Cardiac fibroblast (primary cell): ENCODE measurements at regions not wholly inside any gene's neighbourhood (a gene's known extent, or its start where the extent isn't known, plus 50 kb on each side); places are given as distances from the start of the nearest gene placed in this dataset.
"Not testable (repeated sequence)": the region's sequence is repeated elsewhere in the genome, so short reads cannot be mapped to it uniquely, and the experiment has no call there.

Source experiments
- DNase-seq, 2 donors: peaks; one replicate each; pipeline versions ENCODE4 v3.0.0 to v3.0.0-alpha.2; 2010; ENCODE audit warnings: low read depth in 2 of 2
- H3K4me3 ChIP-seq, 2 donors: replicated peaks in 1 of 2; 1 replicate in 1 of 2; 2 replicates in 1 of 2; pipeline ENCODE4 v1.5.1; 2011; ENCODE audit warnings: low read depth in 2 of 2, low read length in 2 of 2, mild to moderate bottlenecking in 2 of 2, moderate library complexity in 1 of 2
- TF ChIP-seq, protein P1 (sequence below): IDR thresholded peaks from one replicate; pipeline ENCODE4 v1.5.1; 2011; ENCODE audit warnings: low read depth, mild to moderate bottlenecking, low read length, inconsistent platforms

- TF ChIP-seq, protein P1, sequence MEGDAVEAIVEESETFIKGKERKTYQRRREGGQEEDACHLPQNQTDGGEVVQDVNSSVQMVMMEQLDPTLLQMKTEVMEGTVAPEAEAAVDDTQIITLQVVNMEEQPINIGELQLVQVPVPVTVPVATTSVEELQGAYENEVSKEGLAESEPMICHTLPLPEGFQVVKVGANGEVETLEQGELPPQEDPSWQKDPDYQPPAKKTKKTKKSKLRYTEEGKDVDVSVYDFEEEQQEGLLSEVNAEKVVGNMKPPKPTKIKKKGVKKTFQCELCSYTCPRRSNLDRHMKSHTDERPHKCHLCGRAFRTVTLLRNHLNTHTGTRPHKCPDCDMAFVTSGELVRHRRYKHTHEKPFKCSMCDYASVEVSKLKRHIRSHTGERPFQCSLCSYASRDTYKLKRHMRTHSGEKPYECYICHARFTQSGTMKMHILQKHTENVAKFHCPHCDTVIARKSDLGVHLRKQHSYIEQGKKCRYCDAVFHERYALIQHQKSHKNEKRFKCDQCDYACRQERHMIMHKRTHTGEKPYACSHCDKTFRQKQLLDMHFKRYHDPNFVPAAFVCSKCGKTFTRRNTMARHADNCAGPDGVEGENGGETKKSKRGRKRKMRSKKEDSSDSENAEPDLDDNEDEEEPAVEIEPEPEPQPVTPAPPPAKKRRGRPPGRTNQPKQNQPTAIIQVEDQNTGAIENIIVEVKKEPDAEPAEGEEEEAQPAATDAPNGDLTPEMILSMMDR = no peak
- no peak overlapping the region for H3K4me3 ChIP-seq
- no peak for DNase-seq
Observed at GRCh38 chr4:189840356-189840755, 100.3 kb upstream of the FRG1 start.

- H3K4me3 ChIP-seq = no peak overlapping the region
- DNase-seq = no peak
- TF ChIP-seq, protein P1 = no peak
Observed at GRCh38 chr4:189843413-189844009, 97.2 kb upstream of the FRG1 start.

- TF ChIP-seq, protein P1 = no peak
- DNase-seq = peak in 1 of 2 donors; percentile 2
- H3K4me3 ChIP-seq = no peak overlapping the region
Observed at GRCh38 chr4:189845145-189845846, 95.4 kb upstream of the FRG1 start.

GRCh38 chr4:189846094-189846493 lies 94.6 kb upstream of the FRG1 start:
- not testable (repeated sequence) for H3K4me3 ChIP-seq, DNase-seq

DNA sequence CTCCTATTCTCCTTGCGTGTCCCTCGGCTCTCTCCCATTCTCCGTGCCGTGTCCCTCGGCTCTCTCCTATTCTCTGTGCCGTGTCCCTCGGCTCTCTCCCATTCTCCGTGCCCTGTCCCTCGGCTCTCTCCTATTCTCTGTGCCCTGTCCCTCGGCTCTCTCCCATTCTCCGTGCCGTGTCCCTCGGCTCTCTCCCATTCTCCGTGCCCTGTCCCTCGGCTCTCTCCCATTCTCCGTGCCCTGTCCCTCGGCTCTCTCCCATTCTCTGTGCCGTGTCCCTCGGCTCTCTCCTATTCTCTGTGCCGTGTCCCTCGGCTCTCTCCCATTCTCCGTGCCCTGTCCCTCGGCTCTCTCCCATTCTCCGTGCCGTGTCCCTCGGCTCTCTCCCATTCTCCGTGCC lies 94.1 kb upstream of the FRG1 start:
- H3K4me3 ChIP-seq, DNase-seq: not testable (repeated sequence)

DNA sequence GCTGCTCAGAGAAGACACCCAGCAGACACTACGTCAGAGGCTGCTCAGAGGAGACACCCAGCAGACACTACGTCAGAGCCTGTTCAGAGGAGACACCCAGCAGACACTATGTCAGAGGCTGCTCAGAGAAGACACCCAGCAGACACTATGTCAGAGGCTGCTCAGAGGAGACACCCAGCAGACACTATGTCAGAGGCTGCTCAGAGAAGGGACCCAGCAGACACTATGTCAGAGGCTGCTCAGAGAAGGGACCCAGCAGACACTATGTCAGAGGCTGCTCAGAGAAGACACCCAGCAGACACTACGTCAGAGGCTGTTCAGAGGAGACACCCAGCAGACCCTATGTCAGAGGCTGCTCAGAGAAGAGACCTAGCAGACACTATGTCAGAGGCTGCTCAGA lies 92.0 kb upstream of the FRG1 start:
- DNase-seq, H3K4me3 ChIP-seq: not testable (repeated sequence)

GRCh38 chr4:189850239-189850856 lies 90.3 kb upstream of the FRG1 start:
- TF ChIP-seq, protein P1 = no peak
- DNase-seq = no peak
- H3K4me3 ChIP-seq = no peak overlapping the region

DNA sequence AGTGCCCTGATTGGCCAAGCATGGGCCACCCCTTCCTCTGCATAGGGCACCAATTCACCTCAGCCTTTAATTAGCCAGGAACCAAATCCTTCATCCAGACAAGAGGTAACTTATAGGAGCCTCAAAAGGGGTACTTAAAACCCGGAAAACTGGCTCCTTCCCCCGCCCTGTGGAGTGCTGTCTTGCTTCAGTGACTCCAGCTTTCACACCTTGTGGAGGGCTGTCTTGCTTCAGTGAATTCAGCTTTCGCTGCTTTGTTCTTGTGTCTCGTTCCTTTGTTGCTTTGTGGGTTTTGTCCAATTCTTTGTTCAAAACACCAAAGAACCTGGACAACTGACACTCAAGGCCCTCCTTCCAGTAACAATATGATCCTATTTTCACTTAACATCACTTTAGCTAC lies 82.2 kb upstream of the FRG1 start:
- no peak overlapping the region for H3K4me3 ChIP-seq
- TF ChIP-seq, protein P1 = no peak
- DNase-seq = no peak
